ENCODE measurements at regions not wholly inside any gene's neighbourhood (a gene's known extent, or its start where the extent isn't known, plus 50 kb on each side); places are given as distances from the start of the nearest gene placed in this dataset.

DNA sequence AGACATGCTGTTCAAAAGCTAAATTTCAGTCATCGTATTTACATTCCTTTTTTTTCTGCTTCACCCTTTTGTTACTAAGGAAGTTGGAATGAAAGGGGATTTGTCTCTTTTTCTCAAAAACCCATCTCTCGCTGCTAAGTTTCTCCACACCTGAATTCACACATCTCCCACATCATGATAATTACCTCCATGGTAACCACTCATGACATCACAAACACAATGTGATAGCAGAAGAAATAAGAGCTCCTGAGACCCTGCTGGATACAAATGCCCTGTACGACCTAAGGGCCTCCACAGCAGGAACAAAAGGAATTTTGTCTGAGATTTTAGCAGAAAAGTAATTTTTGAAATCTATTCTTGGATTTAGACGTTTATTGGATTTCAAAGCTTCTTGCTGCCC lies 82.6 kb upstream of the GNAO1 start:
- peaks cover 15% of the 10 kb centered on the region for H3K9me3 Mint-ChIP-seq
- no peaks in the 10 kb centered on the region for H3K4me1 Mint-ChIP-seq (ENCODE audit: low read depth)

DNA sequence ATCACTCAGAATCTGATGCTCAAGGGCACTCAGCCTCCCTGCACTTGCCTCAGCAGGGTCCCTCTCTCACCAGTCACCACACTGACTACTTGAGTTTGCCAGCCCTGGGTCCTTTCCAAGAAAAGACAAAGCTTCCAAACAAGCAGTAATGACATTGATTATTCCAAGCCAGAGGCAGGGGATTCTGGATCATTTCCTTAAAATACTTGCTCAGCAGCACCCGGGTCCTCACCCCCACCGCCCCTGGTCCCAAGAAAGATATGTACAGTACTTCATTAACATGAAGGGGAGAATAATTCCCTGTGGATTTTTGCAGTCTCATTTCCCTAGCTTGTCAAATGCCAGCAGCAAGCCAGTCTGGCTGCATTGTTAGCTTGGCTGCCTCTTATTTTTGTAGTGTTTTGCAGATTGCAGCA lies 83.2 kb upstream of the GNAO1 start:
- Mint-ChIP-seq H3K4me1 (ENCODE audit: low read depth) (no peaks in the 10 kb centered on the region), H3K27me3 (ENCODE audit: insufficient read depth) (peaks cover 1% of the 10 kb centered on the region; the same call in 1 of the 2 replicates), H3K27ac (no peak overlapping the region), H3K36me3 (ENCODE audit: low read depth) (peaks cover 4% of the 10 kb centered on the region; the same call in 1 of the 2 replicates), H3K9me3 (peaks cover 15% of the 10 kb centered on the region), H3K4me3 (no peak overlapping the region)
- DNase-seq, result no peak
- TF ChIP-seq, protein P1, sequence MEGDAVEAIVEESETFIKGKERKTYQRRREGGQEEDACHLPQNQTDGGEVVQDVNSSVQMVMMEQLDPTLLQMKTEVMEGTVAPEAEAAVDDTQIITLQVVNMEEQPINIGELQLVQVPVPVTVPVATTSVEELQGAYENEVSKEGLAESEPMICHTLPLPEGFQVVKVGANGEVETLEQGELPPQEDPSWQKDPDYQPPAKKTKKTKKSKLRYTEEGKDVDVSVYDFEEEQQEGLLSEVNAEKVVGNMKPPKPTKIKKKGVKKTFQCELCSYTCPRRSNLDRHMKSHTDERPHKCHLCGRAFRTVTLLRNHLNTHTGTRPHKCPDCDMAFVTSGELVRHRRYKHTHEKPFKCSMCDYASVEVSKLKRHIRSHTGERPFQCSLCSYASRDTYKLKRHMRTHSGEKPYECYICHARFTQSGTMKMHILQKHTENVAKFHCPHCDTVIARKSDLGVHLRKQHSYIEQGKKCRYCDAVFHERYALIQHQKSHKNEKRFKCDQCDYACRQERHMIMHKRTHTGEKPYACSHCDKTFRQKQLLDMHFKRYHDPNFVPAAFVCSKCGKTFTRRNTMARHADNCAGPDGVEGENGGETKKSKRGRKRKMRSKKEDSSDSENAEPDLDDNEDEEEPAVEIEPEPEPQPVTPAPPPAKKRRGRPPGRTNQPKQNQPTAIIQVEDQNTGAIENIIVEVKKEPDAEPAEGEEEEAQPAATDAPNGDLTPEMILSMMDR (IDR thresholded peaks at IDR 0.05), result no peak

More for the DNA sequence above, 82.6 kb upstream of the GNAO1 start:
- TF ChIP-seq, protein P1 (IDR thresholded peaks at IDR 0.05), result no peak
- DNase-seq, result no peak
- Mint-ChIP-seq H3K4me3 (no peak overlapping the region), H3K36me3 (ENCODE audit: low read depth) (peaks cover 4% of the 10 kb centered on the region; the same call in 1 of the 2 replicates), H3K27me3 (ENCODE audit: insufficient read depth) (peaks cover 1% of the 10 kb centered on the region; the same call in 1 of the 2 replicates), H3K27ac (no peak overlapping the region)

DNA sequence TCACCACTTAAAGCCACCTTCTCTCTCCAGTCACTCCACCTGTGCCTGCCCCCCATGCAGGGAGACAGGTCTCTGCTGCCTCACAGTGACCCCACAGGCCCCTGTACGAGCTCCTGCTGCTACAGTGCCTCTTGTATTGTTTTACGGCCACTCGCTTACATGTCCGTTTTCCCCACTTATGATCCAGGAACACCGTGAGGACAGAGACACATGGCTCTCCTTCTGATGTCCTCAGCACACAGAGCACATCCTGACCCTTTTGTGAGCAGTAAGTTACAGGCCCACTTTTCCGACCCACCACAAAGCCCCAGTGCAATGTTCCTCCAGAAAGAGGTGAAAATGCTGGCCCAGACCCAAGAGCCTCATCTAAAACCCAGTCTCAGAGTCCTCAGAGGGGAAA lies 84.8 kb upstream of the GNAO1 start:
- H3K36me3 Mint-ChIP-seq (ENCODE audit: low read depth), result peaks cover 4% of the 10 kb centered on the region; the same call in 1 of the 2 replicates
- H3K4me3 Mint-ChIP-seq, result no peak overlapping the region
- H3K27ac Mint-ChIP-seq, result no peak overlapping the region
- no peaks in the 10 kb centered on the region for H3K4me1 Mint-ChIP-seq (ENCODE audit: low read depth)
- DNase-seq, result no peak
- peaks cover 11% of the 10 kb centered on the region for H3K9me3 Mint-ChIP-seq
- TF ChIP-seq, protein P1 (IDR thresholded peaks at IDR 0.05), result no peak
- peaks cover 1% of the 10 kb centered on the region; the same call in 1 of the 2 replicates for H3K27me3 Mint-ChIP-seq (ENCODE audit: insufficient read depth)

DNA sequence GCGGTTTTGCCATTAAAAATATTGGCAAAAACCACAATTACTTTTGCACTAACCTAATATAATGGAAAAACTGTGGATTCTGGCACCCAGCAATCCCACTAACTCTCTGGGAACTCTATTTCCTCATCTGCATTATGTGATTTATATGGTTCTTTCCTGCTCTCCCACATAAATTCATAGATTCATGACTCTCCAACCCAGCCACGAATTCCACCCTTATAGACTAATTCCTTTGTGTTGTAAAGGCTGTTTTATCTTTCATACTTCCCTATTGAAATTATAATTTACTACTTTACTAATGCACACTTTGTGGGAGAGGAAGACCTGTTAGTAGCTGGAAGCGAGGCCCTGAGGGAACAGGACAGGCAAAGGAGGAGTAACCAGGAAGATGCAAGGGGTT lies 88.4 kb upstream of the GNAO1 start:
- H3K27me3 Mint-ChIP-seq (ENCODE audit: insufficient read depth), result peaks cover 4% of the 10 kb centered on the region
- H3K4me1 Mint-ChIP-seq (ENCODE audit: low read depth), result no peaks in the 10 kb centered on the region
- no peak for DNase-seq
- H3K36me3 Mint-ChIP-seq (ENCODE audit: low read depth), result peaks cover 4% of the 10 kb centered on the region; the same call in 1 of the 2 replicates
- peaks cover 11% of the 10 kb centered on the region for H3K9me3 Mint-ChIP-seq
- TF ChIP-seq, protein P1 (IDR thresholded peaks at IDR 0.05), result no peak
- no peak overlapping the region for H3K27ac Mint-ChIP-seq
- no peak overlapping the region for H3K4me3 Mint-ChIP-seq

DNA sequence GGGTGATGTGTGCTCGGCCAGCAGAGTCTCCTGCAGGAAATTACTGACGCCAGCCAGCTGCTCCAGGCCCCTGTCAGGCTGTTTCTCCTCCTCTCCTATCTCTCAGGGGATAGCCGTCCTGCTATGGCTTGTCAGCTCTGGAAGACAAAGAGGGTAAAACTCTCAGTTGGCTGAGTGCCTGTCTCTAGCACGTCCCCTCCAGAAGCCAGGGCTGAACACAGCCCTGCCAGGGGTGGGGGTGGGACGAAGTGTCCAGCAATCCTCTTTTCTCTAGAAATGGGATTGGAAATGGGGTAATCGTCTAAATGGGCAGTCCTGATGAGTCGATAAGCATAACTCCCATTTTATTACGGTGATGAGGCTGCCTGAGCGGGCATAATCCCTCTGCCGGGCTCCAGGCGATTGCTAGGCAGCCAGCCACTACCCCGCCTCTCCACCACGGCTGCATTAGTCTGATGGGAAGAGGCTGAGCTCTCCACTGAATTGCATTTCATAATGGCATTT lies 89.1 kb upstream of the GNAO1 start:
- Mint-ChIP-seq H3K27ac (no peak overlapping the region), H3K4me3 (no peak overlapping the region), H3K4me1 (ENCODE audit: low read depth) (no peaks in the 10 kb centered on the region), H3K36me3 (ENCODE audit: low read depth) (peaks cover 4% of the 10 kb centered on the region; the same call in 1 of the 2 replicates), H3K9me3 (peaks cover 11% of the 10 kb centered on the region), H3K27me3 (ENCODE audit: insufficient read depth) (peaks cover 4% of the 10 kb centered on the region)
- DNase-seq, result no peak
- TF ChIP-seq, protein P1 (IDR thresholded peaks at IDR 0.05), result no peak
